GM12892 (cell line): ENCODE measurements at regions not wholly inside any gene's neighbourhood (a gene's known extent, or its start where the extent isn't known, plus 50 kb on each side); places are given as distances from the start of the nearest gene placed in this dataset.

Source experiments
- POLR2A ChIP-seq: IDR thresholded peaks from 2 replicates; pipeline ENCODE4 v1.6.1; 2011; ENCODE audit warnings: low read depth, low read length, control low read depth
- POLR2AphosphoS5 ChIP-seq: IDR thresholded peaks from 2 replicates; pipeline ENCODE4 v1.6.1; 2011; ENCODE audit warnings: low read depth, low read length, control low read depth

DNA sequence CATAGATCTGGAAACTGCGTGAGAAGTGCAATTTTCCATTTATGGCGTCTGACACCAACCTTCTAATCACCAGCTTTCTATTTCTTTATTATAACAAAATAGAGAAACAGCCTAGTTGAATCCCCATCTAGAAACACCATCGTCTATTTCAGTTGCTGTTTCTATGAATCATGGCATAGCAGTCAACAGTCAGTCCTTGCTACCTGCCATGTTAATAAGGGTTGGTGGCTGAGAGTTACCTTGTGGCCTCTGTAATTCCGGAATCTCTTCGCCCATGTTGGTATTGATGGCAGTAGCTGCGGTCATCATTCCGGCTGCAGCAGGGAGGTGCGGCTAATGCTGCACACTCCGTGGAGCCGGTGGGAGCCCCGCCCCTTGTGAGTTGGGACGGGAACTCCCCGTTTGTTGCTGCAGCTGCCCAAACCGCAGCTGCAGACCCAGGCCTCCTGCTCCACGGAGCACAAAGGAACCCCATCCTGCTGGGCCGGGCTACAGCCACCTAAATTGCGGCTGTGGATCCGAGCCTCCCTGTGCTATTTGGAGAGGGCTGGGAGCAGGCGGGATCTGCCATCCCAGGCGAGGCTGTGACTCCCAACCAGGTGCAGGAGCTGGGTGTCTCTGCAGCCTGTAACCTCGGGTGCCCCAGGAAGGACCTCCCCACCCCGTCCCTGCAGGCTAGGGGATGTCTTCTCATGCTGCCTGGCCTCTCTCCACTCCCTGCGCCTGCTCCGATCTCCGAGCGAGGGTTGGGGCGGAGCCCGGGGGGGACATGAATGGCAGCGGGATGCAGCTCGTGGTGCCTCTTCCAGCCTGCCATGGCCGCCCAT, 115.4 kb upstream of the STK26 start:
- TF ChIP-seq POLR2A (no peak), POLR2AphosphoS5 (no peak)
